Colonic mucosa (tissue), 4 donors: ENCODE measurements at regions not wholly inside any gene's neighbourhood (a gene's known extent, or its start where the extent isn't known, plus 50 kb on each side); places are given as distances from the start of the nearest gene placed in this dataset.
"Not testable (repeated sequence)": the region's sequence is repeated elsewhere in the genome, so short reads cannot be mapped to it uniquely, and the experiment has no call there.

Source experiments
- DNase-seq: peaks from one replicate; pipeline ENCODE4 v3.0.0-alpha.2; 2020
- H3K27ac ChIP-seq: fragments of 200-600 bp; one replicate; pipeline ENCODE4 v1.8.0; 2021
- H3K27me3 ChIP-seq: fragments of 200-600 bp; one replicate; pipeline ENCODE4 v1.8.0; 2021
- H3K36me3 ChIP-seq: fragments of 200-600 bp; one replicate; pipeline ENCODE4 v1.8.0; 2021
- H3K4me1 ChIP-seq: fragments of 200-600 bp; one replicate; pipeline ENCODE4 v1.8.0; 2021; ENCODE audit warnings: mild to moderate bottlenecking
- H3K4me3 ChIP-seq: fragments of 200-600 bp; one replicate; pipeline ENCODE4 v1.8.0; 2021
- H3K9ac ChIP-seq, 2 donors: one replicate each; pipeline ENCODE4 v1.7.0; 2013; ENCODE audit warnings: control low read depth in 2 of 2, low read depth in 2 of 2, low read length in 2 of 2
- H3K9me3 ChIP-seq: fragments of 200-600 bp; one replicate; pipeline ENCODE4 v1.8.0; 2021
- intact Hi-C: fragments of 100-400 bp; cut with DNase I; formaldehyde crosslinking; loops from one replicate; pipeline ENCODE4 v1.14.1; 2022
- TF ChIP-seq, protein P1 (sequence below): fragments of 200-600 bp; IDR thresholded peaks from one replicate; pipeline ENCODE4 v1.8.0; 2022; ENCODE audit warnings: antibody characterized with exemption, mild to moderate bottlenecking
- donor health status: healthy.
- donor health status: DM: no; HTN: no; CAD: no.
- donor health status: DM: no; HTN: no; CAD: no.

- no peaks in the 10 kb centered on the region for H3K36me3 ChIP-seq
- H3K9me3 ChIP-seq: no peaks in the 10 kb centered on the region
- no peaks in the 10 kb centered on the region for H3K27me3 ChIP-seq
- H3K27ac ChIP-seq: no peak overlapping the region
- TF ChIP-seq, protein P1, sequence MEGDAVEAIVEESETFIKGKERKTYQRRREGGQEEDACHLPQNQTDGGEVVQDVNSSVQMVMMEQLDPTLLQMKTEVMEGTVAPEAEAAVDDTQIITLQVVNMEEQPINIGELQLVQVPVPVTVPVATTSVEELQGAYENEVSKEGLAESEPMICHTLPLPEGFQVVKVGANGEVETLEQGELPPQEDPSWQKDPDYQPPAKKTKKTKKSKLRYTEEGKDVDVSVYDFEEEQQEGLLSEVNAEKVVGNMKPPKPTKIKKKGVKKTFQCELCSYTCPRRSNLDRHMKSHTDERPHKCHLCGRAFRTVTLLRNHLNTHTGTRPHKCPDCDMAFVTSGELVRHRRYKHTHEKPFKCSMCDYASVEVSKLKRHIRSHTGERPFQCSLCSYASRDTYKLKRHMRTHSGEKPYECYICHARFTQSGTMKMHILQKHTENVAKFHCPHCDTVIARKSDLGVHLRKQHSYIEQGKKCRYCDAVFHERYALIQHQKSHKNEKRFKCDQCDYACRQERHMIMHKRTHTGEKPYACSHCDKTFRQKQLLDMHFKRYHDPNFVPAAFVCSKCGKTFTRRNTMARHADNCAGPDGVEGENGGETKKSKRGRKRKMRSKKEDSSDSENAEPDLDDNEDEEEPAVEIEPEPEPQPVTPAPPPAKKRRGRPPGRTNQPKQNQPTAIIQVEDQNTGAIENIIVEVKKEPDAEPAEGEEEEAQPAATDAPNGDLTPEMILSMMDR: no peak
- intact Hi-C loops: no loop called here
- no peak overlapping the region for H3K9ac ChIP-seq
- no peak for DNase-seq
- no peak overlapping the region for H3K4me3 ChIP-seq
- no peaks in the 10 kb centered on the region for H3K4me1 ChIP-seq
Measured at GRCh38 chr2:221999717-222000116, 299.1 kb downstream of the PAX3 start.

- no peak for DNase-seq
- Histone ChIP-seq H3K9ac (no peak overlapping the region), H3K27ac (no peak overlapping the region), H3K4me3 (no peak overlapping the region), H3K9me3 (no peaks in the 10 kb centered on the region), H3K4me1 (no peaks in the 10 kb centered on the region), H3K27me3 (no peaks in the 10 kb centered on the region), H3K36me3 (no peaks in the 10 kb centered on the region)
- intact Hi-C loops: no loop called here
- TF ChIP-seq, protein P1: no peak
Measured at GRCh38 chr2:221999166-221999565, 299.6 kb downstream of the PAX3 start.

GRCh38 chr2:221997683-221998082 lies 301.1 kb downstream of the PAX3 start:
- H3K9ac ChIP-seq: no peak overlapping the region
- intact Hi-C loops: no loop called here
- no peaks in the 10 kb centered on the region for H3K36me3 ChIP-seq
- no peaks in the 10 kb centered on the region for H3K9me3 ChIP-seq
- no peaks in the 10 kb centered on the region for H3K27me3 ChIP-seq
- no peaks in the 10 kb centered on the region for H3K4me1 ChIP-seq
- no peak overlapping the region for H3K27ac ChIP-seq
- no peak overlapping the region for H3K4me3 ChIP-seq
- DNase-seq: no peak
- TF ChIP-seq, protein P1: no peak

DNA sequence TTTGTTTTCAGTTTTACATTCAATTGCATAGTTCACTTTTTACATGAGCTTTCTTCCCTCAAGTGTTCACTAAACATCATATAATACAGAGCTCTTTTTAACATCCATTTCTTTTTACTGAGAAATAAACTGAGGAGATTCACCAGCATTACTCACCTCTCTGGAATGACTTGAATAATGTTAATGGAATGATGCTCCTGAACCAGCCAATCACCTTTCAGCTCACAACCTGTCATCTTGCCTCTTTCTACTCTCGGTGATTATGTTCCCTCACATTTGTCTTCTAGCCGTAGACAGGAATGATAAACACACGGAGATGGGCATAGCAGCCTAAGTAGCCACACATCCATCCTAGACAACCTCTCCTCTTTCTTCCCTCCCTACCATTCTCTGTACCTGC lies 301.7 kb downstream of the PAX3 start:
- no peak overlapping the region for H3K4me3 ChIP-seq
- no peak overlapping the region for H3K9ac ChIP-seq
- no peaks in the 10 kb centered on the region for H3K27me3 ChIP-seq
- intact Hi-C loops: no loop called here
- H3K36me3 ChIP-seq: no peaks in the 10 kb centered on the region
- no peak overlapping the region for H3K27ac ChIP-seq
- H3K9me3 ChIP-seq: no peaks in the 10 kb centered on the region
- TF ChIP-seq, protein P1: no peak
- no peak for DNase-seq
- H3K4me1 ChIP-seq: no peaks in the 10 kb centered on the region

DNA sequence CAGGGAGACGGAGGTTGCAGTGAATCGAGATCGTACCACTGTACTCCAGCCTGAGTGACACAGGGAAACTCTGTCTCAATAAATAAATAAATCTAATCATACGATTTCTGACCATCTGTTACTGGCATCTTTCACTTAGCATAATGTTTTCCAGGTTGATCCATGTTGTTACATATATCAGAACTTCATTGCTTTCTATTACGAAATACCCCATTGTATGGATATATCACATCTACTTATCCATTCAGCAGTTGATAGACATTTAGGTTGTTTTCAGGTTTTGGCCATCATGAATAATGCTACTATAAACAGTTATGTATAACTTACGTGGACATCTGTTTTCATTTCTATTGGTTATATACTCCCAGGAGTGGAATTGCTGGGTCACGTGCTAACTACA lies 303.9 kb downstream of the PAX3 start:
- H3K4me3 ChIP-seq: no peak overlapping the region
- H3K9ac ChIP-seq: no peak overlapping the region
- H3K27me3 ChIP-seq: no peaks in the 10 kb centered on the region
- H3K36me3 ChIP-seq: no peaks in the 10 kb centered on the region
- no peaks in the 10 kb centered on the region for H3K9me3 ChIP-seq
- H3K27ac ChIP-seq: no peak overlapping the region
- intact Hi-C loops: no loop called here
- DNase-seq: no peak
- TF ChIP-seq, protein P1: no peak
- H3K4me1 ChIP-seq: no peaks in the 10 kb centered on the region

DNA sequence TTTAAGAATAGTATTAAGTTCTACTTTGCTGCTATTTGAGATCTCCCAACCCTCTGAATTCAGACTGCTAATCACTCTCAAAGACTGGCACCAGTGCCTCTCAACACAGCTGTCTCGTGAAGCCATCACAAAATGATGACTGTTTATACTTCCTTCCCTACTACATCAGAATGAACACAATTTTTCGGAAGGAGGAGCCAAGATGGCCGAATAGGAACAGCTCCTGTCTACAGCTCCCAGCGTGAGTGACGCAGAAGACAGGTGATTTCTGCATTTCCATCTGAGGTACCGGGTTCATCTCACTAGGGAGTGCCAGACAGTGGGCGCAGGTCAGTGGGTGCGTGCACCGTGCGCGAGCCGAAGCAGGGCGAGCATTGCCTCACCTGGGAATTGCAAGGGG lies 314.4 kb downstream of the PAX3 start:
- not testable (repeated sequence) for DNase-seq

More for the DNA sequence above, 314.4 kb downstream of the PAX3 start:
- H3K36me3 ChIP-seq, H3K4me3 ChIP-seq, H3K27me3 ChIP-seq, H3K9ac ChIP-seq, intact Hi-C loops, H3K4me1 ChIP-seq, H3K9me3 ChIP-seq, H3K27ac ChIP-seq: not testable (repeated sequence)
